Mammary epithelial cell (primary cell): ENCODE measurements at regions not wholly inside any gene's neighbourhood (a gene's known extent, or its start where the extent isn't known, plus 50 kb on each side); places are given as distances from the start of the nearest gene placed in this dataset.

ENCODE experiments used
- EZH2 ChIP-seq: IDR thresholded peaks from 2 replicates; pipeline ENCODE4 v1.6.1; 2012; ENCODE audit warnings: low read length, inconsistent platforms, borderline replicate concordance
- TF ChIP-seq, protein P1 (sequence below), 2 donors: IDR thresholded peaks in 1 of 2; conservative IDR thresholded peaks in 1 of 2; 2 replicates each; pipeline ENCODE4 v1.5.1; 2011 to 2012; ENCODE audit warnings: inconsistent platforms in 2 of 2, low read length in 2 of 2, mild to moderate bottlenecking in 2 of 2, control low read depth in 1 of 2, low read depth in 1 of 2; ENCODE audit not compliant: insufficient read depth in 1 of 2; ENCODE audit errors: extremely low read depth in 1 of 2

DNA sequence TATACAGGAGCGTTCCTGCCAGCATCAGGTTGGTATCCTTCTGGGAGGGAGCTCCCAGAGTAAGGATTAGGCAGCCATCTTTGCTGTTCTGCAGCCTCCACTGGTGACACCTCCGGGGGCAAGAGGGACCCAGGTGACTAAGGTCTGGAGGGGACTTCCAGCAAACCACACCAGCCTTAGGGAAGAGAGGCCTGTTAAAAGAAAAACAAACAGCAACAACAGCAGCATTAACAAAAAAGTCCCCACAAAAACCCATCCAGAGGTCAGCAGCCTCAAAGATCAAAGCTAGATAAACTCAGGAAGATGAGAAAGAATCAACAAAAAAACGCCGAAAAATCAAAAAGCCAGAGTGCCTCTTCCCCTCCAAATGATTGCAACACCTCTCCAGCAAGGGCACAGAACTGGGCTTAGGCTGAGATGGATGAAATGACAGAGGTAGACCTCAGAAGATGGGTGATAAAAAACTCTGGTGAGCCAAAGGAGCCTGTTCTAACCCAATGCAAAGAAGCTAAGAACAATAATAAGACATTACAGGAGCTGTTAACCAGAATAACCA, 388.2 kb downstream of the SPATA31D1 start:
- TF ChIP-seq, protein P1, sequence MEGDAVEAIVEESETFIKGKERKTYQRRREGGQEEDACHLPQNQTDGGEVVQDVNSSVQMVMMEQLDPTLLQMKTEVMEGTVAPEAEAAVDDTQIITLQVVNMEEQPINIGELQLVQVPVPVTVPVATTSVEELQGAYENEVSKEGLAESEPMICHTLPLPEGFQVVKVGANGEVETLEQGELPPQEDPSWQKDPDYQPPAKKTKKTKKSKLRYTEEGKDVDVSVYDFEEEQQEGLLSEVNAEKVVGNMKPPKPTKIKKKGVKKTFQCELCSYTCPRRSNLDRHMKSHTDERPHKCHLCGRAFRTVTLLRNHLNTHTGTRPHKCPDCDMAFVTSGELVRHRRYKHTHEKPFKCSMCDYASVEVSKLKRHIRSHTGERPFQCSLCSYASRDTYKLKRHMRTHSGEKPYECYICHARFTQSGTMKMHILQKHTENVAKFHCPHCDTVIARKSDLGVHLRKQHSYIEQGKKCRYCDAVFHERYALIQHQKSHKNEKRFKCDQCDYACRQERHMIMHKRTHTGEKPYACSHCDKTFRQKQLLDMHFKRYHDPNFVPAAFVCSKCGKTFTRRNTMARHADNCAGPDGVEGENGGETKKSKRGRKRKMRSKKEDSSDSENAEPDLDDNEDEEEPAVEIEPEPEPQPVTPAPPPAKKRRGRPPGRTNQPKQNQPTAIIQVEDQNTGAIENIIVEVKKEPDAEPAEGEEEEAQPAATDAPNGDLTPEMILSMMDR (conservative IDR thresholded peaks at IDR 0.05 in 1 of 2, IDR thresholded peaks at IDR 0.05 in 1 of 2; ENCODE audit: extremely low read depth in 1 of 2, insufficient read depth in 1 of 2, low read depth in 1 of 2, low read length in 2 of 2) = no peak
- no peak for TF ChIP-seq EZH2
